ENCODE measurements at regions not wholly inside any gene's neighbourhood (a gene's known extent, or its start where the extent isn't known, plus 50 kb on each side); places are given as distances from the start of the nearest gene placed in this dataset.

GRCh38 chr11:112453601-112454577 is 193.2 kb upstream of the PLET1 start:
- intact Hi-C loops (cut with DNase I), result no loop called here
- peak; percentile 19 to 39 for TF ChIP-seq CTCF (IDR thresholded peaks at IDR 0.05)
- no peaks in the 10 kb centered on the region for H3K4me1 ChIP-seq
- H3K4me3 ChIP-seq, result no peak overlapping the region
- H3K9me3 ChIP-seq, result no peaks in the 10 kb centered on the region
- H3K36me3 ChIP-seq, result no peaks in the 10 kb centered on the region
- no peaks in the 10 kb centered on the region for H3K27me3 ChIP-seq
- DNase-seq, result no peak
- ATAC-seq, result peak; percentile 84
- H3K27ac ChIP-seq, result no peak overlapping the region

- Histone ChIP-seq H3K36me3 (no peaks in the 10 kb centered on the region), H3K9me3 (no peaks in the 10 kb centered on the region), H3K4me1 (no peaks in the 10 kb centered on the region), H3K4me3 (no peak overlapping the region), H3K27me3 (no peaks in the 10 kb centered on the region), H3K27ac (no peak overlapping the region)
- no peak for DNase-seq
- no peak for ATAC-seq
- TF ChIP-seq CTCF (IDR thresholded peaks at IDR 0.05), result no peak
- intact Hi-C loops (cut with DNase I), result no loop called here
These were observed 194.2 kb upstream of the PLET1 start for GRCh38 chr11:112454841-112455240.

- no peak overlapping the region for H3K4me3 ChIP-seq
- no peak for TF ChIP-seq CTCF (IDR thresholded peaks at IDR 0.05)
- no peaks in the 10 kb centered on the region for H3K9me3 ChIP-seq
- intact Hi-C loops (cut with DNase I), result no loop called here
- no peak overlapping the region for H3K27ac ChIP-seq
- no peaks in the 10 kb centered on the region for H3K36me3 ChIP-seq
- H3K27me3 ChIP-seq, result no peaks in the 10 kb centered on the region
- ATAC-seq (no peak), DNase-seq (no peak)
- no peaks in the 10 kb centered on the region for H3K4me1 ChIP-seq
These were observed 195.1 kb upstream of the PLET1 start for GRCh38 chr11:112455791-112456190.

DNA sequence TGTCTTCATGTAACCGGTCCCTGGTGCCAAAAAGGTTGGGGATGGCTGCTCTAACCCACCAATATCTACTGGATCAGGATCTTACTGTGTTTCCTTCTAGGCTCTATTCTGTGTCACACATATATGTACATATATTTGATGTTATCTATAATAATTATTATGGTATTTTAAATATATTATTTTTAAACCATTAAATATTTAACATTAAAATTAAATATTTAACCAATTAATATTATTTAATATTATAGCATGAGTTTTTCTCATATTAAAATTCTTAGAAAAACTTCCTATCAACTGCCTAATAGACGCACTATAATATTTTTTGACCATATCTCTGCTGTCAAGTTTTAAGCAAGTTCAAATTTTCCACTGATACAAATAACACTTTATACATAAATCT is 196.9 kb upstream of the PLET1 start:
- intact Hi-C loops (cut with DNase I), result no loop called here
- DNase-seq (no peak), ATAC-seq (no peak)
- H3K27ac ChIP-seq, result no peak overlapping the region
- no peaks in the 10 kb centered on the region for H3K36me3 ChIP-seq
- no peak for TF ChIP-seq CTCF (IDR thresholded peaks at IDR 0.05)
- no peaks in the 10 kb centered on the region for H3K27me3 ChIP-seq
- H3K4me1 ChIP-seq, result no peaks in the 10 kb centered on the region
- no peak overlapping the region for H3K4me3 ChIP-seq
- H3K9me3 ChIP-seq, result no peaks in the 10 kb centered on the region

DNA sequence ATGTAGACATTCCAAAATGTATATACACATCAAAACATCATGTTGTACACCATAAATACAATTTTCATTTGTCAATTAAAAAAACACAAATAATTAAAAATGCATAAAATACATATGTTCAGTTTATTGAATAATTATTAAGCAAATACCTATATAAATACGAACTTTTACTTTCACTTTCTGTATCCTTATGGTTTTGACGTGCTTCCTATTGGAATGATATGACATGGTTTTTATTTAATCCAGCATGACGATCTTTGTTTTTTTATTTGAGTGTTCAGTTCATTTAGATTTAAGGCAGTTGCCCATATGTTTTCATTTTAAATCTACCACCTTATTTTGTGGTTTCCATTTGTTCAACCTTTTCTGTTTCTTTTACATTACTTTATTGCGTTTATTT is 198.3 kb upstream of the PLET1 start:
- TF ChIP-seq CTCF (IDR thresholded peaks at IDR 0.05), result no peak
- Histone ChIP-seq H3K9me3 (no peaks in the 10 kb centered on the region), H3K4me1 (no peaks in the 10 kb centered on the region), H3K4me3 (no peak overlapping the region), H3K27ac (no peak overlapping the region), H3K27me3 (no peaks in the 10 kb centered on the region), H3K36me3 (no peaks in the 10 kb centered on the region)
- intact Hi-C loops (cut with DNase I), result no loop called here
- ATAC-seq, result no peak
- no peak for DNase-seq
